OCI-LY3 (cell line): ENCODE measurements at regions not wholly inside any gene's neighbourhood (a gene's known extent, or its start where the extent isn't known, plus 50 kb on each side); places are given as distances from the start of the nearest gene placed in this dataset.

Experiments
- EZH2phosphoT487 ChIP-seq: fragments of 200-600 bp; shearing (Covaris generic); IDR thresholded peaks from 2 replicates; pipeline ENCODE4 v1.6.1; 2018; ENCODE audit warnings: antibody characterized with exemption, mixed run types, low read depth
- TF ChIP-seq, protein P1 (sequence below): fragments of 200-600, 300-600 bp; sonication (generic); IDR thresholded peaks from 2 replicates; pipeline ENCODE4 v1.5.1; 2014; ENCODE audit warnings: antibody characterized with exemption, low read length, low read depth

GRCh38 chr5:96064877-96065276 is 103.2 kb upstream of the ELL2 start:
- TF ChIP-seq, protein P1, sequence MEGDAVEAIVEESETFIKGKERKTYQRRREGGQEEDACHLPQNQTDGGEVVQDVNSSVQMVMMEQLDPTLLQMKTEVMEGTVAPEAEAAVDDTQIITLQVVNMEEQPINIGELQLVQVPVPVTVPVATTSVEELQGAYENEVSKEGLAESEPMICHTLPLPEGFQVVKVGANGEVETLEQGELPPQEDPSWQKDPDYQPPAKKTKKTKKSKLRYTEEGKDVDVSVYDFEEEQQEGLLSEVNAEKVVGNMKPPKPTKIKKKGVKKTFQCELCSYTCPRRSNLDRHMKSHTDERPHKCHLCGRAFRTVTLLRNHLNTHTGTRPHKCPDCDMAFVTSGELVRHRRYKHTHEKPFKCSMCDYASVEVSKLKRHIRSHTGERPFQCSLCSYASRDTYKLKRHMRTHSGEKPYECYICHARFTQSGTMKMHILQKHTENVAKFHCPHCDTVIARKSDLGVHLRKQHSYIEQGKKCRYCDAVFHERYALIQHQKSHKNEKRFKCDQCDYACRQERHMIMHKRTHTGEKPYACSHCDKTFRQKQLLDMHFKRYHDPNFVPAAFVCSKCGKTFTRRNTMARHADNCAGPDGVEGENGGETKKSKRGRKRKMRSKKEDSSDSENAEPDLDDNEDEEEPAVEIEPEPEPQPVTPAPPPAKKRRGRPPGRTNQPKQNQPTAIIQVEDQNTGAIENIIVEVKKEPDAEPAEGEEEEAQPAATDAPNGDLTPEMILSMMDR = no peak
- no peak for TF ChIP-seq EZH2phosphoT487
